ENCODE measurements at regions not wholly inside any gene's neighbourhood (a gene's known extent, or its start where the extent isn't known, plus 50 kb on each side); places are given as distances from the start of the nearest gene placed in this dataset.

DNA sequence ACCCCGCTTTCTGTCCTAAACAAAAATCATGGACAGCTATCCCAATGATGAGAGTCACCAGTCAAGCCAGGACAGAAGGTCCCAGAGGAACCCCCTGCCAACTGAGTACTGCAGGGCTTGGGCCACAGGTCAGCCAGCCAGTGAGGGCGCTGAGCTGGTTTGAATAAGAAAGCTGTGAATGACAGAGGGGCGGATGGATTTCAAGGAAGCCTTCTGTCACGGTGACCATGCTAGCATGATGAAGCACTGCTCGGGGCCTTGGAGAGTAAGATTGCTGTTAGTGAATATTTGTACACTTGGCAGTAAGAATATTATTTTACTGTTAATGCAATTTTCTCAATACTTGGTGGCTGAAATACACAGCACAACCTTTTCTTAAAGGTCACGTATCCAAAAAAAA is 734.0 kb upstream of the NR2F2 start:
- no peak for TF ChIP-seq POLR2A (IDR thresholded peaks at IDR 0.05; ENCODE audit: low read depth, low read length)
- TF ChIP-seq PAX5 (IDR thresholded peaks at IDR 0.05; ENCODE audit: insufficient read depth, low read length, severe bottlenecking) = no peak
- no peak for TF ChIP-seq SPI1 (IDR thresholded peaks at IDR 0.05; ENCODE audit: low read depth, low read length)
- no peak for TF ChIP-seq TAF1 (IDR thresholded peaks at IDR 0.05; ENCODE audit: low read depth, low read length)
- no peak for TF ChIP-seq POLR2AphosphoS5 (IDR thresholded peaks at IDR 0.05; ENCODE audit: low read depth, low read length)

All from GM12891 (cell line).